Large intestine (tissue), 3 donors: ENCODE measurements at regions not wholly inside any gene's neighbourhood (a gene's known extent, or its start where the extent isn't known, plus 50 kb on each side); places are given as distances from the start of the nearest gene placed in this dataset.

Experiments used
- DNase-seq, 2 donors: peaks; one replicate each; pipeline versions ENCODE4 v3.0.0 to v3.0.0-alpha.2; 2013
- H3K27ac ChIP-seq: one replicate; pipeline ENCODE4 v1.5.1; 2013; ENCODE audit warnings: low read length
- H3K27me3 ChIP-seq: 2 replicates; pipeline ENCODE4 v1.6.1; 2013; ENCODE audit warnings: low read length; ENCODE audit not compliant: control insufficient read depth, insufficient read depth
- H3K36me3 ChIP-seq: 2 replicates; pipeline ENCODE4 v1.6.1; 2013; ENCODE audit warnings: low read length; ENCODE audit not compliant: control insufficient read depth, insufficient read depth
- H3K4me1 ChIP-seq: one replicate; pipeline ENCODE4 v1.6.1; 2013; ENCODE audit warnings: low read length; ENCODE audit not compliant: control insufficient read depth, insufficient read depth
- H3K4me3 ChIP-seq: one replicate; pipeline ENCODE4 v1.5.1; 2013; ENCODE audit warnings: low read length
- H3K9me3 ChIP-seq: one replicate; pipeline ENCODE4 v1.6.1; 2013; ENCODE audit warnings: mild to moderate bottlenecking, low read depth, low read length, moderate library complexity; ENCODE audit not compliant: control insufficient read depth
- WGBS: methylation state at CpG from one replicate; pipeline ENCODE4 v1.1.5; 2013; ENCODE audit warnings: low lambda C conversion rate; ENCODE audit not compliant: insufficient coverage; 5-methylcytosine and 5-hydroxymethylcytosine counted together

DNA sequence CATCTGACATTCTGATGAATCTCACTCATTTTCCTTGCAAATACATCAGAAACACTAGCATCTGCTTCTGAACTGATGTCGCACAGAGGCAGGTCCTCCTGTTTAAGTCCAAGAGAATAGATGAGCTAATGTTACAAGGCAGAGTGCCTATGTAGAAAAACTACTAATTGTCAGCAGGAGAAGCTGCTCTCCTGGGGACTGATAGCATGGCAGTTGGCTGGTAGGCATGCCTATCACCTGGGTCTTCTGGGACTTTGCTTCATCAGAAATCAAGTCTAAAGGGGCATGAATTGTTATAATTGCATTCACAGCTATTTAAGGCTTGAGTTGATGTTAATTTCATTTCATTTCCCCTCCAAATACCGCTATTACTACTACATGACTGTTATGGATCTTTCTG is 457.2 kb downstream of the RAP2B start:
- no peak overlapping the region for H3K27ac ChIP-seq
- no peaks in the 10 kb centered on the region for H3K36me3 ChIP-seq
- DNase-seq = no peak
- 86% methylated on average over 1 of the region's 2 CpGs for WGBS
- H3K27me3 ChIP-seq = no peaks in the 10 kb centered on the region
- no peak overlapping the region for H3K4me3 ChIP-seq
- no peaks in the 10 kb centered on the region for H3K4me1 ChIP-seq
- no peaks in the 10 kb centered on the region for H3K9me3 ChIP-seq

DNA sequence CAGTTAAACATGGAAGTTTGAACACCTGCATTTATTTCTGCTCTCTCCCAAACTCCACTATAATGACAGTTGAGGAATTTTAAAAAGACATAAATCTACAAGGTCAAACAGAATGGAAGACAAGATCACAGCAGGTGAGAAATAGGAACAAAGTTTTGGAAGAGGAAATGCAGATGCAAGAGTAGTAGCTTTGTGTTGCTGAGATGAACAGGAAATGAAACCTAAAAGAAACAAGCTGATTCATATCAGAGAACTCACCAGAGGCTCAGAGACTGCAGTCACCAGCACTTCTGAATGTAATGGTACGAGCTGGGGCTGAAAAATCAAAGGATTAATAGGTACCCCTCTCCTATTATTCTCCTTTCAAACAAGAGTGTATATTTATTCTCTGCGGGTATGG is 459.9 kb downstream of the RAP2B start:
- H3K4me3 ChIP-seq = no peak overlapping the region
- no peaks in the 10 kb centered on the region for H3K4me1 ChIP-seq
- no CpG with 5 or more reads among the region's 2 CpGs for WGBS
- no peaks in the 10 kb centered on the region for H3K27me3 ChIP-seq
- H3K27ac ChIP-seq = no peak overlapping the region
- H3K36me3 ChIP-seq = no peaks in the 10 kb centered on the region
- H3K9me3 ChIP-seq = no peaks in the 10 kb centered on the region
- no peak for DNase-seq

DNA sequence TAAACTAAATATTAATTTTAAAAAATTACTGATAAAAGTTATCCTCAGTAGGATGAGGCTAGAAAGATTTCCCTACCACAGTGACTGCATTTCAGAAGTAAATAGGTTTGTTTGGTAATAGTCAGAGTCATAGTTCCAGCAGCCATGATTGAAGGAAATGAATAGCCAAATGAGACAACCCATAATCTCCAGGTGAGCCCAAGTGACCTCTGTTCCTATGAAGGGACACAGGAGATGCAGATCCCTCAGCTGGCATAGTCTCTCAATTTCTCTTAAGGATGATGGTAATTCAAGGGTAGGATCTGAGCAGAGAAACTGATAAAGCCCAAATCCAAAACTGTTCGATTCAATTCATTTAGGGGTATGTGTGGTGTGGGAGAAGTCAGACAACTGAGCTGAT is 461.8 kb downstream of the RAP2B start:
- Histone ChIP-seq H3K36me3 (no peaks in the 10 kb centered on the region), H3K4me3 (no peak overlapping the region), H3K27me3 (no peaks in the 10 kb centered on the region), H3K9me3 (no peaks in the 10 kb centered on the region), H3K27ac (no peak overlapping the region), H3K4me1 (no peaks in the 10 kb centered on the region)
- DNase-seq = no peak
- WGBS = no CpG with 5 or more reads among the region's 1 CpG

DNA sequence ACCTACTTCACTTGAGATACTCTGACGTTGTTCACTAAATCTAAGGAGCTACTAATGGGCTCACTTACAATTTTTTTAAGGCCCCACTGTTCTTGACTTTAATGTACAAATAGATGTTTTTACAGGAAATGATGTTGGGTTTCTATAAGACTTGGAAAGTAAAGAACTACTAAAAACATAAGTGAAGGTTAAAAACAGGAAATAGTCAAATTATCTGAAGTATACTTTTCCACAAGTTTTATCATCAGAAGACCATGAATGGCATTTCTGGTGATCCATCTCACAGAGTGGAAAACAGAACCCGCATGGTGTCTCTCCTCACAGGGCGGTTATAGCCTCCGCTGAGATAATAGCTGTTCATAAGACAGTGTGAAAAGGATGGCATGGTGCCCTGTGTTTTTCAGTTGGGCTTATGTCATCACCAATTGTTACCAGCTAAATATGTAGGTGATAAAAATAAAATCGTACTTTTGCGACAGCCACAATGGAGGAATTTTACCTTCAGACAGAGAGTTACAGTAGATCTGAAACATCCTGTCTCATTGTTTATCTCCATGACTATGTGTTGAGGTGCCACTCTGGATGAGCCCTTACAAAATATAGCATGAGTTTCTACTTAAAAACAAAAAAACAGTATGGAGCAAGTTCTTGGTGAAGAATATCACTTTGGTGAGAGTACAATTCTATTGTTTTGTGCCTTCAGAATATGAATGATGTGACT is 462.4 kb downstream of the RAP2B start:
- no peak overlapping the region for H3K27ac ChIP-seq
- no peak overlapping the region for H3K4me3 ChIP-seq
- H3K9me3 ChIP-seq = no peaks in the 10 kb centered on the region
- WGBS = 96% methylated on average over 3 of the region's 6 CpGs
- no peaks in the 10 kb centered on the region for H3K4me1 ChIP-seq
- H3K27me3 ChIP-seq = no peaks in the 10 kb centered on the region
- DNase-seq = no peak
- H3K36me3 ChIP-seq = no peaks in the 10 kb centered on the region

DNA sequence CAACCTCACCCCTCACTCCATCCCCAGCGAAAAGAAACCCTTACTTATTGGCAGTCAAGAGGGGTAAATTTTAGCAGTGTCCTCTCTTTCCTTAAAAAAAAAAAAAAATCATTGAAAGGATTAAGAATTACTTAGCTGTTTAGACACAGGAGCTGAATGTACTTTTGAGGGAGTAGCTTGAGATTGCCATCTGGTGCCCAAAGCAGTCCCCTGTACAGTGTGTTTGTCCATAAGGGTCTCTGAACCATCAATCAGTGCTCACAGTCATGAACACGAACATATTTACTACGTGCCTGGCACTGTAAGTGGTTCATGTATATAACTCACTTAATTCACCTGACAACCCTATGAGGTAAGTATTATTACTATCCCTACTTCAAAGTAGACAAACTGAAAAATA is 463.5 kb downstream of the RAP2B start:
- Histone ChIP-seq H3K9me3 (no peaks in the 10 kb centered on the region), H3K4me3 (no peak overlapping the region), H3K36me3 (no peaks in the 10 kb centered on the region), H3K27ac (no peak overlapping the region), H3K27me3 (no peaks in the 10 kb centered on the region), H3K4me1 (no peaks in the 10 kb centered on the region)
- no peak for DNase-seq
- WGBS = 100% methylated on average over 1 of the region's 3 CpGs

DNA sequence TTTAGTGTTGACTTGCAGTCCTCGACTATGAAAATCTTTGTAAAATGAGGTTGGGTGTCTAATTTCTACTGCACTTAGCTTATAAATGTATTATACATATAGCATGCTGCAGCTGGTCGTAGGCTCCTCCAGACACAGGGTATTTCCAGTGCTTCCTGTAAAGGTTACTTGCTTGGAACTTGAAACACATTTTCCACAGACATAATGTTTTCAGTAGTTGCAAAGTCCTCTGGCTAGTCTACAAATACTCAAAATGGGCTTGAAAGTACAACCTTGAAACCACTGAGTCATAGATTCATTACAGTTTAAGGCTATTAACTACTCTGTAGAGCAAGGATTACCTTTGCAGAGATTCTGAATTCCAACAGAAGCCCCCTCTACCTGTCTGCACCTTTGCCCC is 464.1 kb downstream of the RAP2B start:
- DNase-seq = no peak
- H3K4me1 ChIP-seq = no peaks in the 10 kb centered on the region
- no peak overlapping the region for H3K4me3 ChIP-seq
- H3K9me3 ChIP-seq = no peaks in the 10 kb centered on the region
- no peak overlapping the region for H3K27ac ChIP-seq
- WGBS = no CpG with 5 or more reads among the region's 2 CpGs
- H3K27me3 ChIP-seq = no peaks in the 10 kb centered on the region
- H3K36me3 ChIP-seq = no peaks in the 10 kb centered on the region

DNA sequence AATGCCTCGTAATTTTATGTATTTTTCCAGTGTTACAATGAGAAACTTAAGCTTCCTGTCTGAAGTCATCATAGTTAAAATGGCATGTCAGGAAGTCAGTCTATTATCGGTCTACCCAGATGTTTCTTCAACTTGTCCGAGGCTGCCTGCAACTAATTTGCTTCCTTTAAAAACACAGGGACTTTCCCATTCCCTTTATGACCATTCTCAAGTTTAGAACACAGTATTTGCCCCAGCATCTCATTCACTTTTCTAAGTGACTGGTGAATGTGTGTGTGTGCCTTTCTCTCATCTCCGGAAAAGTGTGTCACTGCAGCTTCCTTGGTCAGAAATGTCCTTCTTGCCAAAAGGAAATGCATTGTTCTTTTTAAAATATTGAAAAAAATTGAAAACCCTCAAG is 466.6 kb downstream of the RAP2B start:
- no peak for DNase-seq
- Histone ChIP-seq H3K4me1 (no peaks in the 10 kb centered on the region), H3K4me3 (no peak overlapping the region), H3K36me3 (no peaks in the 10 kb centered on the region), H3K27ac (no peak overlapping the region), H3K9me3 (no peaks in the 10 kb centered on the region), H3K27me3 (no peaks in the 10 kb centered on the region)
- WGBS = 86% methylated on average over 1 of the region's 4 CpGs

DNA sequence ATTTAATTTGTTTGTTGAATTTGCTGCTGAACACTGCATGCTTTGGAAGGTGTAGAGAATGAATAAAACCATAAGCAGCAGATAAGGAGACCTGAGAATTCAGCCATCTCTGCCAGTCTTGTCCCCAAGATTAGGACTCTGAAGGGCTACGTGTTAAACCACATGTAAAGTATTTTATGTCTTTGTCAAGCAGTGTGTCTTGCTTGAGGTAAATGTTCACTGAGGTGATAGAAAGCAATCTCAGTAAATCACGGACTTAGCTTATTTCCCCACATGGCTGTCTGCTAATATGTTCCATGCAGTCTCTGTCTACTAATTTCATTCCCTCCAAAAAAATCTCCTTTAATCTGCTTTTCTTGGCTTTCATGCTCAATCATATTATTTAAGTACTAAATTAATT is 467.1 kb downstream of the RAP2B start:
- DNase-seq = no peak
- WGBS = no CpG with 5 or more reads among the region's 2 CpGs
- Histone ChIP-seq H3K4me3 (no peak overlapping the region), H3K27ac (no peak overlapping the region), H3K36me3 (no peaks in the 10 kb centered on the region), H3K27me3 (no peaks in the 10 kb centered on the region), H3K9me3 (no peaks in the 10 kb centered on the region), H3K4me1 (no peaks in the 10 kb centered on the region)

DNA sequence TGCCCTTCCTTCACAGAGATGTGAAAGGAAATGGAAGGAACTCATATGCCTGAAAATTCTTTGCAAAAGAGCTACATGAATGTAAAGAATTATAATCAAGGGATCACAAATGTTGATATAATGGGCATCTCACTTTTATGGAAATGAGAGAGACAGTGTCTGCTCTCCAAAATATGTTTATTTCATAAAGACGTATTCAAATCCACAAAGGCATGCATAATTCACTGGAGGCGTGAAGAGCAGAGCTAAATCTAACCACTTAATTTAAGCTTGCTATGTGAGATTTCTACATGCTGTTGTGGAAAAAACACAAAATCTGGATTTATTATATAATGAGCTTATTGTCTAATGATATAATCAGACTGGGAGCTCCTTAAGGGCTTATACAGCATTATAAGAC is 469.1 kb downstream of the RAP2B start:
- H3K4me3 ChIP-seq = no peak overlapping the region
- H3K4me1 ChIP-seq = no peaks in the 10 kb centered on the region
- no peaks in the 10 kb centered on the region for H3K9me3 ChIP-seq
- no peak overlapping the region for H3K27ac ChIP-seq
- DNase-seq = no peak
- WGBS = 80% methylated on average over 1 of the region's 2 CpGs
- no peaks in the 10 kb centered on the region for H3K27me3 ChIP-seq
- H3K36me3 ChIP-seq = no peaks in the 10 kb centered on the region

DNA sequence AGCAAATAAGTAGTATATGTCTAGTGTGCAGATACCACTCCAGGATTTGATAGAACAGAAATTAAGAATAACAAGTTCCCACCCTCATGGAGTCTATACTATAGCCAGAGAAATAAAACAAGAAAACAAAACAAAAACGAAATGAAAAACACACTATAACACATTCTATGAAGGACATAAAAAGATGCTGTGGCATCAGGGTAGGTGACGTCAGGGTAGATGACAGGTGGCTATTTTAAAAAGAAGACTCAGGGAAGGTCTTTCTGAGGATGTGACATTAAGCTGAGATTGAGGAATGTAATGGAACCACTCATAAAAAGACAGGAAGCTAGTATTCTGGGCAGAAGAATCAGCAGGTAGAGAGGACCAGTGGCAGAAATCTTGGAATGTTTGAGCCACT is 469.6 kb downstream of the RAP2B start:
- H3K27ac ChIP-seq = no peak overlapping the region
- no peaks in the 10 kb centered on the region for H3K9me3 ChIP-seq
- no peaks in the 10 kb centered on the region for H3K4me1 ChIP-seq
- WGBS = 88% methylated on average over 1 of the region's 2 CpGs
- no peaks in the 10 kb centered on the region for H3K27me3 ChIP-seq
- H3K4me3 ChIP-seq = no peak overlapping the region
- no peaks in the 10 kb centered on the region for H3K36me3 ChIP-seq
- DNase-seq = no peak

DNA sequence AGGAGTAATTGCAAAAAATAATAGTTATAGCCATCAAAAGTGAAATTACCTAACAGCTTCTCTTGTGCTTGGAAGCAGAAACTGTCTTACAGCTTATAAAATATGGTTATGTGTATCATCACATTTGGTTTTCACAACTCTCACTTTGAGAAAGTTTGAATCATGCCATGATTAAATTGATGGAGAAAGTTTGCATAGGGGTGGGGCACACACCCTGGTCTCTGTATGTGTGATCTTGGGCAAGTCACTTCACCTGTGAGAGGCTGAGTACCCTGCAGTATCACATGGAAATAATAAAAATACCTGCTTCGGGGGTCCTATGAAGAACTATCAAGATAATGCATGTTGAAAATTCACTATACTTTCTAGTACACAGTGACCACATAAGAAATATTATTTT is 471.4 kb downstream of the RAP2B start:
- WGBS = no CpG with 5 or more reads among the region's 1 CpG
- DNase-seq = no peak
- Histone ChIP-seq H3K9me3 (no peaks in the 10 kb centered on the region), H3K4me3 (no peak overlapping the region), H3K27ac (no peak overlapping the region), H3K4me1 (no peaks in the 10 kb centered on the region), H3K36me3 (no peaks in the 10 kb centered on the region), H3K27me3 (no peaks in the 10 kb centered on the region)
